Ovary (tissue), 3 donors: ENCODE measurements at regions not wholly inside any gene's neighbourhood (a gene's known extent, or its start where the extent isn't known, plus 50 kb on each side); places are given as distances from the start of the nearest gene placed in this dataset.

Experiments
- CTCF ChIP-seq, 3 donors: fragments of 450-650 bp in 2 of 3; fragments of 200-600 bp in 1 of 3; IDR thresholded peaks; one replicate each; pipeline versions ENCODE4 v1.5.1 to v1.8.0; 2016 to 2022; ENCODE audit warnings: antibody characterized with exemption in 3 of 3, mild to moderate bottlenecking in 1 of 3
- POLR2A ChIP-seq: fragments of 450-650 bp; IDR thresholded peaks from one replicate; pipeline ENCODE4 v1.6.1; 2017; ENCODE audit warnings: antibody characterized with exemption, mild to moderate bottlenecking, moderate library complexity
- donor health status: DM: no; HTN: no; CAD: no.

- TF ChIP-seq POLR2A: no peak
- no peak for TF ChIP-seq CTCF (IDR thresholded peaks at IDR 0.05)
Observed at GRCh38 chr18:78765637-78766281, 213.9 kb upstream of the SALL3 start.
